Suprapubic skin (tissue), 4 donors: ENCODE measurements at regions not wholly inside any gene's neighbourhood (a gene's known extent, or its start where the extent isn't known, plus 50 kb on each side); places are given as distances from the start of the nearest gene placed in this dataset.

Source experiments
- DNase-seq, 2 donors: peaks; one replicate each; pipeline ENCODE4 v3.0.0-alpha.2; 2019; ENCODE audit warnings: low spot score in 2 of 2
- H3K27ac ChIP-seq: fragments of 200-600 bp; sonication (generic); one replicate; pipeline ENCODE4 v1.5.1; 2019
- H3K27me3 ChIP-seq: fragments of 200-600 bp; sonication (generic); one replicate; pipeline ENCODE4 v1.5.1; 2019
- H3K36me3 ChIP-seq: fragments of 200-600 bp; sonication (generic); one replicate; pipeline ENCODE4 v1.5.1; 2019
- H3K4me1 ChIP-seq: fragments of 200-600 bp; sonication (generic); one replicate; pipeline ENCODE4 v1.5.1; 2019
- H3K4me3 ChIP-seq: fragments of 200-600 bp; sonication (generic); one replicate; pipeline ENCODE4 v1.5.1; 2019; ENCODE audit warnings: mild to moderate bottlenecking
- H3K9me3 ChIP-seq: fragments of 200-600 bp; sonication (generic); one replicate; pipeline ENCODE4 v1.5.1; 2019
- EP300 ChIP-seq: sonication (generic); formaldehyde crosslinking; IDR thresholded peaks from one replicate; pipeline ENCODE4 v1.6.1; 2017; ENCODE audit warnings: antibody characterized with exemption
- POLR2A ChIP-seq, 2 donors: fragments of 450-650 bp; IDR thresholded peaks; one replicate each; pipeline ENCODE4 v1.6.1; 2017; ENCODE audit warnings: antibody characterized with exemption in 2 of 2, mild to moderate bottlenecking in 2 of 2, moderate library complexity in 2 of 2
- POLR2AphosphoS5 ChIP-seq, 3 donors: sonication (generic); formaldehyde crosslinking; IDR thresholded peaks; one replicate each; pipeline ENCODE4 v1.6.1; 2017; ENCODE audit warnings: antibody characterized with exemption in 3 of 3
- WGBS: methylation state at CpG from one replicate; pipeline ENCODE4 v1.1.5; 2018; 5-methylcytosine and 5-hydroxymethylcytosine counted together
- TF ChIP-seq, protein P1 (sequence below), 2 donors: fragments of 200-600 bp in 1 of 2; fragments of 450-650 bp in 1 of 2; sonication (generic) in 1 of 2; IDR thresholded peaks; one replicate each; pipeline ENCODE4 v1.5.1; 2016 to 2019; ENCODE audit warnings: antibody characterized with exemption in 2 of 2, mild to moderate bottlenecking in 1 of 2, moderate library complexity in 1 of 2

DNA sequence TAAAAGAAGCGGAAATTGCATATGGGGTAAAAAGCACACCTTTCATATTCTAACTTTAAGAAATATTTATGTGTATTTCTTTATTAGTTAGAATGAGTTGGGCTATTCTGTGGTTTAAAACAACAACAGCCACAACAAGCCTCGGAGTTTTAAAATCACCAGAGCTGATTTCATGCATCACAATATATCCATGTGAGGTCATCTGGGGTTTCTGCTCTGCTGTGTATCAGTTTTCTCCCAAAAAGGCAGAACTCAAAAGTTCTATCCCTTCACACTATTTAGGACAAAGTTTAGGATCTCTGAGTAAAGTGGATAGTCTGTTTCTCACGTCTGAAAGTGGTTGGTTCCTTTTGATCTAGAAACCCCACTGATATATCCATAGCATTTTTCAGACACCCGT lies 601.5 kb upstream of the GCFC2 start:
- DNase-seq = no peak
- Histone ChIP-seq H3K4me3 (no peak overlapping the region), H3K27ac (no peak overlapping the region), H3K36me3 (no peaks in the 10 kb centered on the region), H3K27me3 (no peaks in the 10 kb centered on the region), H3K9me3 (no peaks in the 10 kb centered on the region), H3K4me1 (no peaks in the 10 kb centered on the region)
- WGBS = 80% methylated on average over 4 of the region's 4 CpGs
- TF ChIP-seq POLR2A (IDR thresholded peaks at IDR 0.05) (no peak), POLR2AphosphoS5 (IDR thresholded peaks at IDR 0.05) (no peak)

DNA sequence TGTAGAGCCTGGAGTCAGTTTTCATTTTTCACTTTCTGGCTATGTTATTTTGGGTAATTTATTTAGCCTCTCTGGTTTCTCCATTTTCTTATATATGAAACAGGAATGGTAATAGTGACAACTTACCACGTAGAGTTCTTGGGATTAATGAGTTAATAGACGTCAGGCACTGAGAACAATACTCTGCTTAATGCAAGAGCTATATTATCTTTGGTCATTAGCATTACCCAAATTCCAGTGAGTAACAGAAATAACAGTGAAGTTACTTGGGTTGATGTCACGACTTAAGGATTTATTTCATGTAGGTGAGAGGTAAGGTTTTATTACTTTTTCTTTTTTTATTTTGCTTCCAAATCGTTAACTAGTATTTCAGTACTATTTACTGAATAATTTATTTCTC lies 601.0 kb upstream of the GCFC2 start:
- H3K4me3 ChIP-seq = no peak overlapping the region
- H3K27ac ChIP-seq = no peak overlapping the region
- H3K9me3 ChIP-seq = no peaks in the 10 kb centered on the region
- H3K4me1 ChIP-seq = no peaks in the 10 kb centered on the region
- TF ChIP-seq EP300 (no peak), POLR2A (IDR thresholded peaks at IDR 0.05) (no peak), POLR2AphosphoS5 (IDR thresholded peaks at IDR 0.05) (no peak)
- TF ChIP-seq, protein P1, sequence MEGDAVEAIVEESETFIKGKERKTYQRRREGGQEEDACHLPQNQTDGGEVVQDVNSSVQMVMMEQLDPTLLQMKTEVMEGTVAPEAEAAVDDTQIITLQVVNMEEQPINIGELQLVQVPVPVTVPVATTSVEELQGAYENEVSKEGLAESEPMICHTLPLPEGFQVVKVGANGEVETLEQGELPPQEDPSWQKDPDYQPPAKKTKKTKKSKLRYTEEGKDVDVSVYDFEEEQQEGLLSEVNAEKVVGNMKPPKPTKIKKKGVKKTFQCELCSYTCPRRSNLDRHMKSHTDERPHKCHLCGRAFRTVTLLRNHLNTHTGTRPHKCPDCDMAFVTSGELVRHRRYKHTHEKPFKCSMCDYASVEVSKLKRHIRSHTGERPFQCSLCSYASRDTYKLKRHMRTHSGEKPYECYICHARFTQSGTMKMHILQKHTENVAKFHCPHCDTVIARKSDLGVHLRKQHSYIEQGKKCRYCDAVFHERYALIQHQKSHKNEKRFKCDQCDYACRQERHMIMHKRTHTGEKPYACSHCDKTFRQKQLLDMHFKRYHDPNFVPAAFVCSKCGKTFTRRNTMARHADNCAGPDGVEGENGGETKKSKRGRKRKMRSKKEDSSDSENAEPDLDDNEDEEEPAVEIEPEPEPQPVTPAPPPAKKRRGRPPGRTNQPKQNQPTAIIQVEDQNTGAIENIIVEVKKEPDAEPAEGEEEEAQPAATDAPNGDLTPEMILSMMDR (IDR thresholded peaks at IDR 0.05) = no peak
- no peaks in the 10 kb centered on the region for H3K27me3 ChIP-seq
- 65% methylated on average over 4 of the region's 4 CpGs for WGBS
- no peaks in the 10 kb centered on the region for H3K36me3 ChIP-seq
- DNase-seq = no peak

DNA sequence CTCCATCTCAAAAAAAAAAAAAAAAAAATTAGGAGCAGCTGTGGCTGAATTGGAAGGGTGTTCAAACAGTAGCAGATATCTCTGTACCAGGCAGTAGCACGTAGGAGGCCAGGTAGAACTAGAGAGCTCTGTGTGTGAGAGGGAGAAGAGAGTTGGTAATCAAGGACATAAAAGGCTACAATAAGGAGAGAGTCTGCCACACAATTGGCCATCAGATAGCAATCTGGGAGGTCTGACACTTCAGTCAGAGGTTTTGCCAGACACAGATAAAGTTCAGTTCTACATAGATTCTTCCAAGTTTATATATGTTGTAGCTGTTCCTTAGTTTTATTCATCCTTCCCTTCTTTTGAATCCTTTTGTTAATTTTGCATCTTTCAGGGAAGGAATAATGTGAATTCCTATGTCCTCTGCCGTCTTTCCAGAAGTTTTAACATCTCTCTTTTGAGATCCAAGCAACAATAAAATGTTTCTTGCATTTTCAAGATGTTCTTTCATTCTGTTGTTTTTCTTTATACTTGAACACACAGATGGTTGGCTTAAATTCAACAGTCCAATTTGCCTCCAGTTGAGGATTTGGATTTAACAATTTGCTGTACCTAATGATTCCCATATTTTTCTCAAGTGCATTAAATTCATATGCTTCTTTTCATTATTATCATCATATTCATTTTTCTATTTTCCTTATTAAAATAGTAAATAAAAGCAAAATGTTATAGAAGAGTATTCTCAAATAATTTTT lies 600.3 kb upstream of the GCFC2 start:
- no peak overlapping the region for H3K4me3 ChIP-seq
- H3K27ac ChIP-seq = no peak overlapping the region
- WGBS = 57% methylated on average over 2 of the region's 2 CpGs
- H3K4me1 ChIP-seq = no peaks in the 10 kb centered on the region
- no peaks in the 10 kb centered on the region for H3K27me3 ChIP-seq
- DNase-seq = no peak
- TF ChIP-seq POLR2A (IDR thresholded peaks at IDR 0.05) (no peak), EP300 (no peak), POLR2AphosphoS5 (IDR thresholded peaks at IDR 0.05) (no peak)
- TF ChIP-seq, protein P1 (IDR thresholded peaks at IDR 0.05) = no peak
- H3K36me3 ChIP-seq = no peaks in the 10 kb centered on the region
- no peaks in the 10 kb centered on the region for H3K9me3 ChIP-seq

DNA sequence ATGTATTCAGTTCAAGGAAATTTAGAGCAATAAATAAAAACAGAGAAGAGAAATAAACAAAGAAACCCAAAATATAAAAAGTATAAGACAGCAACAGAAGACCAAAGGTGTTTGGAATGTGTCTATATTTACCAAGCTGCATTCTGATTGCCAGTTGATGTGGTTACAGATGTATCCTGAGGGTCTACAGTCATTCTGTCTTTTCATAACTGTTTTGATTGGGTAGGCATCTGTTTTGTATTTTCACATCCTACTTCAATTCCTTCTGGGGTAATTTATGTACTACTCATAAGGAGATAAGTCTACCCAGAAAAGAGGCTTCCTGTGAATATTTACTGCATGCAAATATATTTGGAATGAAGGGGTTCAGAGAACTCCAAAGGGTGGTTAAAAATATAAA lies 596.8 kb upstream of the GCFC2 start:
- Histone ChIP-seq H3K9me3 (no peaks in the 10 kb centered on the region), H3K27ac (no peak overlapping the region), H3K27me3 (no peaks in the 10 kb centered on the region), H3K36me3 (no peaks in the 10 kb centered on the region), H3K4me3 (no peak overlapping the region), H3K4me1 (no peaks in the 10 kb centered on the region)
- no peak for DNase-seq
- TF ChIP-seq, protein P1 (IDR thresholded peaks at IDR 0.05) = no peak
- TF ChIP-seq EP300 = no peak
- no peak for TF ChIP-seq POLR2AphosphoS5 (IDR thresholded peaks at IDR 0.05)
- no peak for TF ChIP-seq POLR2A (IDR thresholded peaks at IDR 0.05)

DNA sequence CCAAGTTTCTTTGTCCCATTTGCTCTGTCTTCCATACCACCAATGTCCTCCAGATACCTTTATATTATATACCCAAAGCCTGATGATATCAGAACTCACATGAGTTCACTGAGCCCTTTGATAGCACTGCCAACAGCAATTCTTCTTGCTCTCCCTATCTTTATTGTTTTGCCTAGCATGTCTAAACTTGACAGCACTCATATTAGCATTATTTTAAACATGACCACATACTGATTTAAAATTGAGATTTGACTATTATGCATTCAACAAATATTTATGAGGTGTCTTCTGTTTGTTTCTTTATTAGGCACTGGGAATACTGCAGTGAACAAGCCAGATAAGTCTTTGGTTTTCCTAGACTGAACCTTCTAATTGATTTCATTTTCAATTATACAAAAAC lies 587.3 kb upstream of the GCFC2 start:
- TF ChIP-seq POLR2AphosphoS5 (IDR thresholded peaks at IDR 0.05) (no peak), EP300 (no peak), POLR2A (IDR thresholded peaks at IDR 0.05) (no peak)
- TF ChIP-seq, protein P1 (IDR thresholded peaks at IDR 0.05) = no peak
- Histone ChIP-seq H3K4me1 (no peaks in the 10 kb centered on the region), H3K9me3 (no peaks in the 10 kb centered on the region), H3K27me3 (no peaks in the 10 kb centered on the region), H3K36me3 (no peaks in the 10 kb centered on the region), H3K27ac (no peak overlapping the region), H3K4me3 (no peak overlapping the region)
- DNase-seq = no peak

DNA sequence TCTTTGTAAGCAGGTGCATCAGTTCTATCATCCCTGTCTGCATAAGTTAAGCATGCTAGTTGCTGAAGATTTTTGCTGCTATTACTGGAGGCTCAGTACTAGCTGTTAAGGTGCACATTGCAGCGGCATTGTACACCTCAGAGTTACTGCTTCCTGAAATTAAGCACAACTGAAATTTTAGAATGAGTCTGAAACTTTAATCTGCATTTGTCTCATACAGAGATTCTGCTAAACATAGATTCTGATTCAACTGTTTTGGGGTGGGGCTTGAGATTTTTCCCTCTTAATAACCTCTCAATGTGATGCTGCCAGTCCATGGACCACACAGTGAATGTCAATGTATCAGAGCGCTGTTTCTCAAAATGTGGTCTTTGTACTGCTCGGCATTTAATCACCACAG lies 585.7 kb upstream of the GCFC2 start:
- WGBS = 89% methylated on average over 3 of the region's 3 CpGs
- Histone ChIP-seq H3K4me1 (no peaks in the 10 kb centered on the region), H3K36me3 (no peaks in the 10 kb centered on the region), H3K27me3 (no peaks in the 10 kb centered on the region), H3K9me3 (no peaks in the 10 kb centered on the region), H3K4me3 (no peak overlapping the region), H3K27ac (no peak overlapping the region)
- no peak for DNase-seq
- TF ChIP-seq, protein P1 (IDR thresholded peaks at IDR 0.05) = no peak
- TF ChIP-seq POLR2AphosphoS5 (IDR thresholded peaks at IDR 0.05) = no peak
- TF ChIP-seq POLR2A (IDR thresholded peaks at IDR 0.05) = no peak
- TF ChIP-seq EP300 = no peak
